Small intestine (tissue), 7 donors: ENCODE measurements at regions not wholly inside any gene's neighbourhood (a gene's known extent, or its start where the extent isn't known, plus 50 kb on each side); places are given as distances from the start of the nearest gene placed in this dataset.

Experiments
- DNase-seq, 2 donors: peaks; one replicate each; pipeline versions ENCODE4 v3.0.0 to v3.0.0-alpha.2; 2013
- FAIRE-seq: peaks from 2 replicates; lab custom pipeline; 2012; peaks lifted over from hg19 to GRCh38; lab: Jason Lieb, UNC
- H3K27ac ChIP-seq, 3 donors: one replicate each; pipeline ENCODE4 v1.5.1; 2013; ENCODE audit warnings: low read length in 2 of 3, mild to moderate bottlenecking in 2 of 3, control low read depth in 1 of 3, inconsistent platforms in 1 of 3, low read depth in 1 of 3, moderate library complexity in 1 of 3
- H3K27me3 ChIP-seq, 3 donors: one replicate each; pipeline ENCODE4 v1.6.1; 2013; ENCODE audit warnings: low read length in 3 of 3, inconsistent platforms in 1 of 3; ENCODE audit not compliant: control insufficient read depth in 3 of 3, insufficient read depth in 3 of 3
- H3K36me3 ChIP-seq, 3 donors: one replicate each; pipeline ENCODE4 v1.6.1; 2013; ENCODE audit warnings: low read length in 3 of 3, inconsistent platforms in 1 of 3, low read depth in 1 of 3, mild to moderate bottlenecking in 1 of 3, moderate library complexity in 1 of 3; ENCODE audit not compliant: control insufficient read depth in 3 of 3, insufficient read depth in 2 of 3
- H3K4me1 ChIP-seq, 3 donors: one replicate each; pipeline ENCODE4 v1.6.1; 2013; ENCODE audit warnings: low read length in 2 of 3, inconsistent platforms in 1 of 3, low read depth in 1 of 3, mild to moderate bottlenecking in 1 of 3, moderate library complexity in 1 of 3; ENCODE audit not compliant: control insufficient read depth in 3 of 3, insufficient read depth in 2 of 3
- H3K4me3 ChIP-seq, 3 donors: one replicate each; pipeline ENCODE4 v1.5.1; 2013; ENCODE audit warnings: low read length in 3 of 3, control low read depth in 1 of 3, inconsistent platforms in 1 of 3, low read depth in 1 of 3, mild to moderate bottlenecking in 1 of 3, moderate library complexity in 1 of 3
- H3K9me3 ChIP-seq, 2 donors: one replicate each; pipeline ENCODE4 v1.6.1; 2013; ENCODE audit warnings: low read depth in 1 of 2, low read length in 1 of 2; ENCODE audit not compliant: control insufficient read depth in 2 of 2, insufficient read depth in 1 of 2
- WGBS, 3 donors: extraction: QIAGEN DNeasy Blood & Tissue Kit; methylation state at CpG; one replicate each; pipeline ENCODE4 v1.1.7; 2013; 5-methylcytosine and 5-hydroxymethylcytosine counted together
- donor health status: healthy with polysubstance abuse.
- donor health status: control.
- donor health status: control.
- donor health status: Bipolar disorder and iron deficiency.
- donor health status: healthy.

GRCh38 chr9:7333719-7334118, 465.9 kb downstream of the DMAC1 start:
- Histone ChIP-seq H3K27ac (no peak overlapping the region), H3K27me3 (no peaks in the 10 kb centered on the region), H3K36me3 (no peaks in the 10 kb centered on the region), H3K4me1 (no peaks in the 10 kb centered on the region), H3K9me3 (no peaks in the 10 kb centered on the region), H3K4me3 (no peak overlapping the region)
- no peak for DNase-seq
- WGBS, 3 donors, result 58 to 66% (median 64%) methylated on average over 1 of the region's 1 CpG
- no peak for FAIRE-seq

DNA sequence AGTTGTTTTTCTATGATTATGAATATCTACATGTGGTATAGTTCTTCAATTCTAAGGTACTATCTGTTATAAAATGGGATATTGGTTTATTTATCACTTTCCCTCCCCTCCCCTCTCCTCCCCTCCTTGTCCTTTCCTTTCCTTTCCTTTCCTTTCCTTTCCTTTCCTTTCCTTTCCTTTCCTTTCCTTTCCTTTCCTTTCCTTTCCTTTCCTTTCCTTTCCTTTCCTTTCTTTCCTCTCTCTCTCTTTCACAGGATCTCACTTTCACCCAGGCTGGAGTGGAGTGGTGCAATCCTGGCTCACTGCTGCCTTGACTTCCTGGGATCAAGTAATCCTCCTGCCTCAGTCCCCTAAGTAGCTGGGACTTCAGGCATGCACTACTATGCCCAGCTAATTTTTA, 466.8 kb downstream of the DMAC1 start:
- Histone ChIP-seq H3K9me3 (peaks cover 0 to 6% of the 10 kb centered on the region in 2 donors), H3K27me3 (peaks cover 0 to 2% (median 0%) of the 10 kb centered on the region in 3 donors), H3K4me3 (no peak overlapping the region), H3K36me3 (no peaks in the 10 kb centered on the region), H3K4me1 (no peaks in the 10 kb centered on the region), H3K27ac (no peak overlapping the region)
- FAIRE-seq (no peak), DNase-seq (no peak)

GRCh38 chr9:7328453-7328852, 471.1 kb downstream of the DMAC1 start:
- Histone ChIP-seq H3K36me3 (no peaks in the 10 kb centered on the region), H3K9me3 (peaks cover 0 to 7% of the 10 kb centered on the region in 2 donors), H3K27me3 (peaks cover 0 to 2% (median 0%) of the 10 kb centered on the region in 3 donors), H3K27ac (no peak overlapping the region), H3K4me1 (no peaks in the 10 kb centered on the region), H3K4me3 (no peak overlapping the region)
- DNase-seq (no peak), FAIRE-seq (no peak)

- no peak for FAIRE-seq
Measured at GRCh38 chr9:7325995-7326394, 473.6 kb downstream of the DMAC1 start.

GRCh38 chr9:7324152-7324598, 475.4 kb downstream of the DMAC1 start:
- no peak for DNase-seq
- 78 to 80% (median 79%) methylated on average over 3 of the region's 3 CpGs for WGBS, 3 donors
- no peak overlapping the region for H3K27ac ChIP-seq
- no peak overlapping the region for H3K4me3 ChIP-seq
- H3K36me3 ChIP-seq, result no peaks in the 10 kb centered on the region
- peaks cover 0 to 7% of the 10 kb centered on the region in 2 donors for H3K9me3 ChIP-seq
- no peaks in the 10 kb centered on the region for H3K4me1 ChIP-seq
- H3K27me3 ChIP-seq, result peaks cover 0 to 2% (median 0%) of the 10 kb centered on the region in 3 donors
- FAIRE-seq, result no peak

More at GRCh38 chr9:7325995-7326394, 473.6 kb downstream of the DMAC1 start:
- no peak overlapping the region for H3K4me3 ChIP-seq
- no peak for DNase-seq
- H3K27me3 ChIP-seq, result peaks cover 0 to 2% (median 0%) of the 10 kb centered on the region in 3 donors
- H3K9me3 ChIP-seq, result peaks cover 0 to 7% of the 10 kb centered on the region in 2 donors
- WGBS, 3 donors, result 87 to 93% (median 91%) methylated on average over 1 of the region's 1 CpG
- H3K27ac ChIP-seq, result no peak overlapping the region
- H3K36me3 ChIP-seq, result no peaks in the 10 kb centered on the region
- no peaks in the 10 kb centered on the region for H3K4me1 ChIP-seq

GRCh38 chr9:7320841-7321240, 478.7 kb downstream of the DMAC1 start:
- Histone ChIP-seq H3K36me3 (no peaks in the 10 kb centered on the region), H3K4me3 (no peak overlapping the region), H3K27ac (no peak overlapping the region), H3K4me1 (no peaks in the 10 kb centered on the region), H3K9me3 (no peaks in the 10 kb centered on the region), H3K27me3 (no peaks in the 10 kb centered on the region)
- FAIRE-seq (no peak), DNase-seq (no peak)
- WGBS, 3 donors, result 88 to 90% (median 89%) methylated on average over 7 of the region's 7 CpGs

DNA sequence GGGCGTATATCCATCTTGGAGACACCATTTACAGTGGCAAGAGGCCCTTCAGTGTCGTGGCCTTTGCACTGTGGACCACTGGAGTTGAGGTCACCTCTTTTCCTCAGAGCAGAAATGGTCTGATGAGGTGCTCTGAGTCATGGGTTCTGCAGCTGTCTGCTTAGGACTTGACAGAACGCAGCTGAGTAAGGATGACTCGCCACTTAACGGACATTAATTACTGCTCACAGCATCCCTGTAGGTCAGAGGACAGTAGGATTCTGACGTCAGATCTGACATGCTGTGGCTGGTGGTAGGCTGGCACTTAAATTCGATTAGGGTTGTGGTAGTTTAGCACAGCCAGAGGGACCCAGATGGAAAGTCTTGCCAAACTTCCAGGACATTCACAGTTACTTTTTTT, 479.4 kb downstream of the DMAC1 start:
- Histone ChIP-seq H3K4me3 (no peak overlapping the region), H3K27ac (no peak overlapping the region), H3K36me3 (no peaks in the 10 kb centered on the region), H3K4me1 (no peaks in the 10 kb centered on the region), H3K27me3 (no peaks in the 10 kb centered on the region), H3K9me3 (peaks cover 0 to 1% of the 10 kb centered on the region in 2 donors)
- DNase-seq (no peak), FAIRE-seq (no peak)
- WGBS, 3 donors, result 39 to 61% (median 50%) methylated on average over 7 of the region's 7 CpGs

DNA sequence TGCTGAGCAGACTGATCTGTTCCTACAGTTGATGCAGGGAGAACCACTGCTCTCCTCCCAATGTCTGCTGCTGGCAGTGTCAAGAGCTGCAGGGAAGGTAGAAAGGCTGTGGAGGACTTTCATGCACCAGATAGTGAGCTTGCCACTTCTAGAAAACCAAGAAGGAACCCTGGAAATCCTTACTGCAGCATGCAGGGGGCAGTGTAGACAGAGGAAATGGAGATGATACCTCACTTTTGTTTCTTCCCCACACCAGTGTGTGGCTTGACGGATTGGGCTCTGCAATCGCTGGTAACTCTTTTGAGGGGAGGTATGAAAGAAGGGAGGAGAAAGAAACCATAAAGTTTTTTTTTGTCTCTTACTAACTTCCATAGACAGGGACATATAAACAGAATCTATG, 480.7 kb downstream of the DMAC1 start:
- no peak overlapping the region for H3K4me3 ChIP-seq
- H3K4me1 ChIP-seq, result no peaks in the 10 kb centered on the region
- DNase-seq (no peak), FAIRE-seq (no peak)
- 86 to 96% (median 91%) methylated on average over 2 of the region's 2 CpGs for WGBS, 3 donors
- peaks cover 0 to 14% of the 10 kb centered on the region in 2 donors for H3K9me3 ChIP-seq
- H3K27me3 ChIP-seq, result no peaks in the 10 kb centered on the region
- H3K36me3 ChIP-seq, result no peaks in the 10 kb centered on the region
- H3K27ac ChIP-seq, result no peak overlapping the region

GRCh38 chr9:7316967-7317366, 482.6 kb downstream of the DMAC1 start:
- Histone ChIP-seq H3K9me3 (peaks cover 0 to 18% of the 10 kb centered on the region in 2 donors), H3K4me1 (no peaks in the 10 kb centered on the region), H3K27me3 (no peaks in the 10 kb centered on the region), H3K27ac (no peak overlapping the region), H3K4me3 (no peak overlapping the region), H3K36me3 (no peaks in the 10 kb centered on the region)
- DNase-seq (no peak), FAIRE-seq (no peak)
- 59 to 69% (median 67%) methylated on average over 4 of the region's 4 CpGs for WGBS, 3 donors
